NOMO-1 treated with DMSO at 0.1 percent for 48 hours (cell line): ENCODE measurements at regions not wholly inside any gene's neighbourhood (a gene's known extent, or its start where the extent isn't known, plus 50 kb on each side); places are given as distances from the start of the nearest gene placed in this dataset.
A peak's percentile ranks its signal among the peaks of the same experiment; 100 is the strongest.
"Not testable (repeated sequence)": the region's sequence is repeated elsewhere in the genome, so short reads cannot be mapped to it uniquely, and the experiment has no call there.

Experiments
- DNase-seq: peaks from one replicate; lab custom pipeline; 2025; ENCODE audit not compliant: unreplicated experiment; lab: John Stamatoyannopoulos, UW

DNA sequence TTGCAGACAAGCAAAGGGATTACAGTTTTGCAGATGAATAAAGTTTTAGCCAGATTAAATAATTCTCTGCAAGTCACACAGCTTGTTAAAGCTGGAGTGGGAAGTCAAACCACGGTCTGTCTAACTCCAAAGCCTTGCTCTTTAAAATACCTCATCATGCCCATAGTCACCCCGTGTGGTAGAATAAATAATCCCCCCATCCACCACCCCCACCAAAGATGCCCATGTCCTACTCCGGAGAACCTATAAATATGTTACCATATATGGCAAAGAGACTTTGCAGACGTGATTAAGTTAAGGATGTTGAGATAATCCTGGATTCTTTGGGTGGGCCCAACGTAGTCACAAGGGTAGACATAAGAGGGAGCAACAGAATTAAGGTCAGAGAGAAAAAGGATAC is 118.7 kb downstream of the BEND2 start:
- DNase-seq: no peak

GRCh38 chrX:18101087-18101486 is 119.6 kb downstream of the BEND2 start:
- DNase-seq: no peak

DNA sequence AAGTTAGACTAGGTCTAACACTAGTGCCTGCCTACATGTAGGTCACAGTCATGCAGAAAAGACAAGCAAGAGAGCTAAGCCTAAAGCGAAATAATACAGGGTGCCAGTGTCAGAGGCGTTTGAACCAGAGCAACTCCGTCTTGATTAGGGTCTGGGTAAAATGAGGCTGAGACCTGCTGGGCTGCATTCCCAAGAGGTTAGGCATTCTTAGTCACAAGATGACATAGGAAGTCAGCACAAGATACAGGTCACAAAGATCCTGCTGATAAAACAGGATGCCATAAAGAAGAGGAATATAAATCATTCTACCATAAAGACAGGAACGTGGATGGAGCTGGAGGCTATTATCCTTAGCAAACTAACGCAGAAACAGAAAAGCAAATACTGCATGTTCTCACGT is 120.9 kb downstream of the BEND2 start:
- DNase-seq: no peak

- DNase-seq: no peak
Observed at GRCh38 chrX:18098763-18099162, 121.9 kb downstream of the BEND2 start.

GRCh38 chrX:18076434-18076833 is 144.3 kb downstream of the BEND2 start:
- DNase-seq: no peak

DNA sequence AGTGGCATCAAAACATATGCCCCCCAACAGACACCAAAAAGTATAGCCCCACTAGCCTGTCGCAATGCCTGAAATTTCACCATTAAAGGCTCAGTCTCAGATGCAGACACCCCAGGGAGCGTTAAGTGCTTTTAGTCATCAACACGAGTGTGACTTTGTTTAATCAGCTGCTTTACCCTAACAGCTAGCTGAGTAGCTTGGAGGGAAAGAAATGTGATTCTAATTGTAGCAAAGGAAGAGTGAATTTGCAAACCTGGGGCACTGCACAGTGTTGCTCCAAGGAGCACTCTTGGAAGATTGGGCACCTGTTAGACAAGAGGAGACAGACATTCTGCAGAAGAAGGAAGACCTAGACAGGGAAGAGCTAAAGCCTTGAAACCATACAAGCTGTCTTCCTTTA is 145.1 kb downstream of the BEND2 start:
- no peak for DNase-seq

GRCh38 chrX:18068045-18068444 is 152.6 kb downstream of the BEND2 start:
- not testable (repeated sequence) for DNase-seq

GRCh38 chrX:18065956-18066355 is 154.7 kb downstream of the BEND2 start:
- DNase-seq: no peak

DNA sequence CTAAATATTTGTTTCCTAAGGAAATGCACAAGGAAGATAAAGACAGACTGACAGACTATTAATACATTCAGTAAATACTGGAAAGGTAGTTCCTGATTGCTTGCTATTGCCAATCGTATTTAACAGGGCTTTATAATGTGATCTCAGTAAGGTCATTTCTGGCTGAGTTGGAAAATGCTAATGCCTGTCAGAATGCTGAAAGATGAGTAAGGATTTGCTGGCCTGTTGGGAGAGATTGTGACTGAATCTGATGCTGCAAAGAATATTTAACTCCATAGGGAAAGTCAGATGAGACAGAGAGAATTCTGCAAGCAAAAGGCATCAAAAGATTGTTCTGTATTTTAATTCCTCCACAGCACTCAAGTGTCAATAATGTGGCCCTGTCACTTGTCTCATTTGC is 169.0 kb downstream of the BEND2 start:
- DNase-seq: no peak

- DNase-seq: no peak
Observed at GRCh38 chrX:18047491-18047890, 173.2 kb downstream of the BEND2 start.

- DNase-seq: no peak
Observed at GRCh38 chrX:18045436-18045835, 175.2 kb downstream of the BEND2 start.

- DNase-seq: no peak
Observed at GRCh38 chrX:18042776-18043175, 177.9 kb downstream of the BEND2 start.

DNA sequence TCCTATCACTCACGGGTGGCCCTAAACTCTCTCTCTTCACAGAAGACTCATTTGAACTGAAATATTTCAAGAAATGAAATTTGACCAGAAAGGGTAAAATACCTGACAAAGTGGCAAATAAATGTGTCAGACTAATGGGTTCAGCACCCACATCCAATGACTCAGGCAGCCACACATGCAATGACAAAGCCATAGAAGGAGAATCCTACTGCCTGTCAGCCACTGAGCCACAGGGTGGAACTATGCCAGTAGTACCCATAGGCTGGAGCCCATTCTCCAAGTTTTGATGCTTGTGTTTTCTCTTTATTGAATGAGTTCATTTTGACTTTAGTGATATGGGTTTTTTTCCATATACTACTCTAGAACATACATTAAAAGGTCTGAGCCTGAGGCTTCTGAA is 179.0 kb downstream of the BEND2 start:
- no peak for DNase-seq

GRCh38 chrX:18039023-18039422 is 177.9 kb upstream of the RAI2 start:
- DNase-seq: no peak

- DNase-seq: no peak
Observed at GRCh38 chrX:18036394-18036793, 175.3 kb upstream of the RAI2 start.

DNA sequence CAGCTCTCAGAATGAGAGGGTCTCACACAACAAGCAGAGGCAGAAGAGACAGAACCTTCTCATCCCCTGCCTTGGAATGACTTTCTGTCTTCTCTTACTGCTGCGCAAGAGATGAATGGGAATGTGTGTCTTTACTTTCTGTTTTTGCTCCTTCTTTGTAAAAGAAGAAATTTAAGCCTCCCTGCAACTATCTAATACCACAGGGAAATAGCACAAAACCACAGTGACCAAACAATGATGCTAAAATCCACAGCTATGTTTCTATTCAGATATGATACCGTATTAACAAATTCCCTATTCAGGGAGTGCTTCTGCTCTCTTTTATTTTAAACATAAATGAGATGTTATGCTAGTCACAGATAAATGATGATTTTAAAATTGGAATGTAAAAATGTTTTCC is 173.8 kb upstream of the RAI2 start:
- no peak for DNase-seq

- no peak for DNase-seq
Observed at GRCh38 chrX:18034504-18034903, 173.4 kb upstream of the RAI2 start.

GRCh38 chrX:18032486-18033221 is 171.6 kb upstream of the RAI2 start:
- no peak for DNase-seq

- no peak for DNase-seq
Observed at GRCh38 chrX:18031726-18032375, 170.8 kb upstream of the RAI2 start.

DNA sequence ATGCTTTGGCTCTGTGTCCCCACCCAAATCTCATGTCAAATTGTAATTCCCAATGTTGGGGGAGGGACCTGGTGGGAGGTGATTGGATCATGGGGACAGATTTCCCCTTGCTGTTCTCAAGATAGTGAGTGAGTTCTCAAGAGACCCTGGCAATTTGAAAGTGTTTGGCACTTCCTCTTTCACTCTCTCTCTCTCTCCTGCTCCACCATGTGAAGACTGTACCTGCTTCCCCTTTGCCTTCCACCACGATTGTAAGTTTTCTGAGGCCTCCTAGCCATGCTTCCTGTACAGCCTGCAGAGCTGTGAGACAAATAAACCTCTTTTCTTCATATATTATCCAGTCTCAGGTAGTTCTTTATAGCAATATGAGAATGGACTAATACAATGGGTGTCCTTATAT is 169.6 kb upstream of the RAI2 start:
- DNase-seq: peak; percentile 8

DNA sequence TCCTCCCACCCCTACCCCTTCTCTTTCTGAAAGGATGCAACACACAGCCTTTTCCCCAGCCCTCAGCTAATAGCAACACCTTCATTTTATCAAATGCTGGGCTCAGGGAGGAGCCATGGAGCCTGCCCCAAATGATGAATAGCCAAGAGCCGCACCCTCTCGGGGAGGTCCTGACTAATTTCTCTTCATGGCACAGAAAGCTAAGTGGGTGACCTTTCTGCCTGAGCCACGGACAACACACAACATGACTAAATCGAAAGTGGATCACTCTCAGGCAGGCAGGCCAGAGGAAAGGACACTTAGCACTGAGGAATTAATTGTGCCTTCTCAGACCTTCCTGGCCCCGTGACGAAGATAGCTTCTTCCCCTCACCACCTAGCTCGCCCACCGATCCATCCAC is 165.1 kb upstream of the RAI2 start:
- no peak for DNase-seq

DNA sequence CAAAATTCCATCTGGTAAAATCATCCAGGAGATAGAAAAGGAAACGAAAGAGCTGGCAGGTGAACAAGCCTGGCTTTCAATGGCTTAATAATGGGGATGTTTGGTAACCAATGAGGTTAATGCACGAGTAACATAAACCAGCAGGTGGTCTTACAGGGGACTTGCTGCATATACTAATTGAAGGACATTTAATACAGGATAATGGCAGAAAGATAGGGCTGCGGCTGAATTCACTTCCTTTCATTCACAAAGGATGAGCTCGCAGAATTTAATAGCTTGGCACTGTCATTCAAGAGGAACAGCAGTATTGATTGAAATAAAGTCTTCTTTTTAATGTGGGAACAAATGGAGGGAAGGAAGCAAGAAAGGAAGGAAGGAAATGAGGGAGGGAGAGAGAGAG is 156.3 kb upstream of the RAI2 start:
- no peak for DNase-seq

DNA sequence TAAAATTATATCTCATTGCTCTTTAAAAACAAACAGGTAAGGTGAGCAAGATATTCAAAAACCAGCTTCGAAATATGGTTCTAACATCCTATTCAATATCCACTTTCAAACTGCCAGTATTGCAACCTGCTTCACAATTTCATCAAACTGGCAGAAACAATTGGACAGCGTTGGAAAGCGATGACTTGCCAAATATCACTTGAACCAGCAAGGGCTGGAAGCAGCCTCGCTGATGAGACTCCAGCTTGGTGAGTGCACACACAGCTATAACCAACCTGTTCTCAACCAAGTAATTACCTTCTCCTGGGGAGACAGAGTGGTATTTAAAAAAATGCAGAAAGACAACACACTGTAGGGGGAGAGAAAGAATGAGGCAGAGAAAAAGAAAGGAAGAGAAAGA is 155.8 kb upstream of the RAI2 start:
- DNase-seq: no peak
